Endodermal cell (in vitro differentiated cells): ENCODE measurements at regions not wholly inside any gene's neighbourhood (a gene's known extent, or its start where the extent isn't known, plus 50 kb on each side); places are given as distances from the start of the nearest gene placed in this dataset.

ENCODE experiments used
- DNase-seq: peaks from one replicate; pipeline ENCODE4 v3.0.0-alpha.2; 2017
- H3K27ac ChIP-seq: 2 replicates; pipeline ENCODE4 v1.5.1; 2013; ENCODE audit warnings: mild to moderate bottlenecking, low read depth, low read length, moderate library complexity
- H3K27me3 ChIP-seq: 2 replicates; pipeline ENCODE4 v1.6.1; 2013; ENCODE audit warnings: mild to moderate bottlenecking, low read length, moderate library complexity; ENCODE audit not compliant: insufficient read depth, control insufficient read depth, poor library complexity, severe bottlenecking
- H3K36me3 ChIP-seq: 2 replicates; pipeline ENCODE4 v1.7.0; 2013; ENCODE audit warnings: mild to moderate bottlenecking, low read length, moderate library complexity; ENCODE audit not compliant: control insufficient read depth, insufficient read depth
- H3K4me1 ChIP-seq: one replicate; pipeline ENCODE4 v1.7.0; 2013; ENCODE audit warnings: low read length; ENCODE audit not compliant: control insufficient read depth, insufficient read depth
- H3K4me3 ChIP-seq: 2 replicates; pipeline ENCODE4 v1.5.1; 2013; ENCODE audit warnings: mild to moderate bottlenecking, low read length, moderate library complexity
- H3K9ac ChIP-seq: 2 replicates; pipeline ENCODE4 v1.6.1; 2013; ENCODE audit warnings: mild to moderate bottlenecking, low read length, moderate library complexity; ENCODE audit not compliant: poor library complexity, severe bottlenecking; ENCODE audit errors: extremely low read depth
- H3K9me3 ChIP-seq: 2 replicates; pipeline ENCODE4 v1.6.1; 2013; ENCODE audit warnings: mild to moderate bottlenecking, low read length, moderate library complexity; ENCODE audit not compliant: control insufficient read depth
- H3K27ac Mint-ChIP-seq: 2 replicates; pipeline ENCODE4 v1.8.0; 2020; ENCODE audit warnings: mixed read lengths
- H3K27me3 Mint-ChIP-seq: 2 replicates; pipeline ENCODE4 v1.8.0; 2021; ENCODE audit warnings: mild to moderate bottlenecking, mixed read lengths; ENCODE audit not compliant: insufficient read depth
- H3K36me3 Mint-ChIP-seq: 2 replicates; pipeline ENCODE4 v1.8.0; 2020; ENCODE audit warnings: low read depth, mixed read lengths
- H3K4me1 Mint-ChIP-seq: 2 replicates; pipeline ENCODE4 v1.8.0; 2020; ENCODE audit warnings: mixed read lengths
- H3K4me3 Mint-ChIP-seq: 2 replicates; pipeline ENCODE4 v1.8.0; 2020; ENCODE audit warnings: mild to moderate bottlenecking, moderate library complexity, mixed read lengths
- H3K9me3 Mint-ChIP-seq: 2 replicates; pipeline ENCODE4 v1.8.0; 2020; ENCODE audit warnings: mild to moderate bottlenecking, mixed read lengths
- CTCF ChIP-seq: fragments of 200-600 bp; sonication (generic); conservative IDR thresholded peaks from 2 replicates; pipeline ENCODE4 v1.5.0; 2021; ENCODE audit warnings: antibody characterized with exemption, mild to moderate bottlenecking
- WGBS, 2 experiments: methylation state at CpG; one replicate each; pipeline versions ENCODE4 v1.1.5 to v1.1.7; 2013; ENCODE audit warnings: missing lambda C conversion rate in 2 of 2, mixed read lengths in 1 of 2; ENCODE audit not compliant: insufficient coverage in 1 of 2, insufficient read length in 1 of 2; 5-methylcytosine and 5-hydroxymethylcytosine counted together

GRCh38 chr5:3511519-3511918 lies 84.1 kb upstream of the IRX1 start:
- H3K4me1 ChIP-seq: no peaks in the 10 kb centered on the region
- Mint-ChIP-seq H3K4me1 (peaks cover 2% of the 10 kb centered on the region), H3K4me3 (no peak overlapping the region), H3K9me3 (peaks cover 22% of the 10 kb centered on the region), H3K27ac (no peak overlapping the region), H3K27me3 (peaks cover 5% of the 10 kb centered on the region), H3K36me3 (peaks cover 2% of the 10 kb centered on the region)
- WGBS, 2 experiments: 86 to 97% methylated on average over 1 to 7 of the region's 9 CpGs
- no peak overlapping the region for H3K4me3 ChIP-seq
- H3K27me3 ChIP-seq: no peaks in the 10 kb centered on the region
- H3K27ac ChIP-seq: no peak overlapping the region
- peaks cover 10% of the 10 kb centered on the region for H3K9me3 ChIP-seq
- no peak for DNase-seq
- no peak overlapping the region for H3K9ac ChIP-seq
- TF ChIP-seq CTCF: no peak
- no peaks in the 10 kb centered on the region for H3K36me3 ChIP-seq

GRCh38 chr5:3510642-3511417 lies 84.8 kb upstream of the IRX1 start:
- peaks cover 10% of the 10 kb centered on the region for H3K9me3 ChIP-seq

GRCh38 chr5:3509290-3509689 lies 86.3 kb upstream of the IRX1 start:
- TF ChIP-seq CTCF: peak; percentile 57
- H3K36me3 Mint-ChIP-seq: peaks cover 2% of the 10 kb centered on the region
- H3K36me3 ChIP-seq: no peaks in the 10 kb centered on the region

More at GRCh38 chr5:3510642-3511417, 84.8 kb upstream of the IRX1 start:
- H3K9me3 Mint-ChIP-seq: peaks cover 22% of the 10 kb centered on the region
- Histone ChIP-seq H3K27ac (no peak overlapping the region), H3K27me3 (no peaks in the 10 kb centered on the region), H3K36me3 (no peaks in the 10 kb centered on the region), H3K9ac (no peak overlapping the region), H3K4me1 (no peaks in the 10 kb centered on the region), H3K4me3 (no peak overlapping the region)
- H3K4me1 Mint-ChIP-seq: peaks cover 2% of the 10 kb centered on the region
- WGBS, 2 experiments: 88 to 91% methylated on average over 12 to 18 of the region's 18 CpGs
- H3K36me3 Mint-ChIP-seq: peaks cover 2% of the 10 kb centered on the region
- H3K4me3 Mint-ChIP-seq: no peak overlapping the region
- DNase-seq: no peak
- peaks cover 2% of the 10 kb centered on the region for H3K27me3 Mint-ChIP-seq
- H3K27ac Mint-ChIP-seq: no peak overlapping the region
- TF ChIP-seq CTCF: no peak

More at GRCh38 chr5:3509290-3509689, 86.3 kb upstream of the IRX1 start:
- Histone ChIP-seq H3K27me3 (no peaks in the 10 kb centered on the region), H3K4me1 (no peaks in the 10 kb centered on the region), H3K9me3 (peaks cover 10% of the 10 kb centered on the region), H3K9ac (no peak overlapping the region), H3K27ac (no peak overlapping the region), H3K4me3 (no peak overlapping the region)
- H3K9me3 Mint-ChIP-seq: peaks cover 22% of the 10 kb centered on the region
- H3K4me1 Mint-ChIP-seq: peaks cover 2% of the 10 kb centered on the region
- peaks cover 2% of the 10 kb centered on the region for H3K27me3 Mint-ChIP-seq
- no peak overlapping the region for H3K4me3 Mint-ChIP-seq
- H3K27ac Mint-ChIP-seq: no peak overlapping the region
- WGBS, 2 experiments: 83 to 92% methylated on average over 1 to 3 of the region's 3 CpGs
- DNase-seq: no peak
